Stomach (tissue), 8 donors: ENCODE measurements at regions not wholly inside any gene's neighbourhood (a gene's known extent, or its start where the extent isn't known, plus 50 kb on each side); places are given as distances from the start of the nearest gene placed in this dataset.

Source experiments
- DNase-seq, 2 donors: peaks; one replicate each; pipeline versions ENCODE4 v3.0.0 to v3.0.0-alpha.2; 2013 to 2019
- H3K27ac ChIP-seq, 5 donors: fragments of 200-600 bp in 4 of 5; sonication (generic) in 4 of 5; one replicate each; pipeline ENCODE4 v1.5.1; 2013 to 2019; ENCODE audit warnings: mild to moderate bottlenecking in 1 of 5, moderate library complexity in 1 of 5
- H3K27me3 ChIP-seq, 3 donors: fragments of 200-600 bp; sonication (generic); one replicate each; pipeline ENCODE4 v1.5.1; 2017 to 2019; ENCODE audit warnings: mixed run types in 1 of 3
- H3K36me3 ChIP-seq, 4 donors: fragments of 200-600 bp; sonication (generic); 1 replicate in 3 of 4; 2 replicates in 1 of 4; pipeline ENCODE4 v1.5.1; 2016 to 2019
- H3K4me1 ChIP-seq, 4 donors: fragments of 200-600 bp; sonication (generic); one replicate each; pipeline ENCODE4 v1.5.1; 2016 to 2019
- H3K4me3 ChIP-seq, 4 donors: fragments of 200-600 bp; sonication (generic) in 3 of 4; one replicate each; pipeline ENCODE4 v1.5.1; 2016 to 2019; ENCODE audit warnings: mild to moderate bottlenecking in 1 of 4
- H3K9me3 ChIP-seq, 4 donors: fragments of 200-600 bp; sonication (generic); one replicate each; pipeline ENCODE4 v1.5.1; 2016 to 2019
- EP300 ChIP-seq: sonication (generic); formaldehyde crosslinking; IDR thresholded peaks from one replicate; pipeline ENCODE4 v1.6.1; 2017; ENCODE audit warnings: antibody characterized with exemption
- POLR2A ChIP-seq, 4 donors: fragments of 450-650 bp; IDR thresholded peaks; one replicate each; pipeline ENCODE4 v1.6.1; 2016; ENCODE audit warnings: antibody characterized with exemption in 4 of 4, control low read depth in 2 of 4, mild to moderate bottlenecking in 1 of 4, moderate library complexity in 1 of 4
- POLR2AphosphoS5 ChIP-seq, 3 donors: sonication (generic); formaldehyde crosslinking; IDR thresholded peaks; one replicate each; pipeline ENCODE4 v1.6.1; 2016; ENCODE audit warnings: antibody characterized with exemption in 3 of 3
- WGBS, 5 donors: extraction: QIAGEN DNeasy Blood & Tissue Kit in 3 of 5; methylation state at CpG; one replicate each; pipeline versions ENCODE4 v1.1.5 to v1.1.7; 2013 to 2018; 5-methylcytosine and 5-hydroxymethylcytosine counted together
- intact Hi-C: fragments of 100-400 bp; cut with DNase I; formaldehyde crosslinking; loops from one replicate; pipeline ENCODE4 v1.15.1; 2023; ENCODE audit warnings: low total_unique reads
- TF ChIP-seq, protein P1 (sequence below), 7 experiments: fragments of 450-650 bp in 4 of 7; fragments of 200-600 bp in 3 of 7; sonication (generic) in 3 of 7; IDR thresholded peaks; one replicate each; pipeline ENCODE4 v1.5.1; 2016 to 2019; ENCODE audit warnings: antibody characterized with exemption in 7 of 7, control low read depth in 2 of 7, mild to moderate bottlenecking in 1 of 7
- donor health status: healthy with polysubstance abuse.
- donor health status: Bipolar disorder and iron deficiency.
- donor health status: healthy.

DNA sequence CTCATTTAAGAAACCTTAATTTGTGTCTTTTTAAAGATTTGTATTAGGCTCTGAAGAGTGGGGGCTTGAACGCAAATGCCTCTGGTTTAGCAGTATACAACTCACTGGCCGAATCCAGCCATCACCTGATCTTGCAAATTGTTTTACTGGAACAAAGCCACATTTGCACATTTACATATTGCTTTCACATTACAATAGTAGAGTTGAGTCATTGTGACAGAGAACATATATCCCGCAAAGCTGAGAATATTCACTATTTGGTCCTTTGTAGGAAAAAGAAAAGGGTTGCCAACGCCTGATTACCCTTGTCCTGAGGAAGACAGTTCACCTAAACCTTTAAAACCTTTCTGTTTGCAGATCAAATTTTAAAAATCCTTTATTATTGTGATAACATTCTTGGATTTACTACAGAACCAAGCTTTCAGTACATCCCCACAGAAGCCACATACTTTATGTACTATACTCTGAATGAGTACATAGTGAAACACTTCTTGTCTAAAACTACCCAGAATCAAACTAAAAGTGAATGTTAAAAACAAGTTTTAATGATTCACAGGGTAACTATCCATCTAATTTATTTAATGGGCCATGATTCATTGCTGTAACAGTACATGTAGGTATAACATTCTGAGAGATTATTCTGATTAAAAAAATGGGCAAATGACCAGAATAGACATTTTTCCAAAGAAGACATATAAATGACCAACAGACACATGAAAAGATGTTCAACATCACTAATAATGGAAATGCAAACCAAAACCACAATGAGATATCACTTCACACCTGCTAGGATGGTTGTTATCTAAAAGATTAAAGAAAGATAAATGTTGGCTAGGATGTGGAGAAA lies 161.0 kb downstream of the SLC25A46 start:
- Histone ChIP-seq H3K9me3 (no peaks in the 10 kb centered on the region), H3K27me3 (no peaks in the 10 kb centered on the region)

DNA sequence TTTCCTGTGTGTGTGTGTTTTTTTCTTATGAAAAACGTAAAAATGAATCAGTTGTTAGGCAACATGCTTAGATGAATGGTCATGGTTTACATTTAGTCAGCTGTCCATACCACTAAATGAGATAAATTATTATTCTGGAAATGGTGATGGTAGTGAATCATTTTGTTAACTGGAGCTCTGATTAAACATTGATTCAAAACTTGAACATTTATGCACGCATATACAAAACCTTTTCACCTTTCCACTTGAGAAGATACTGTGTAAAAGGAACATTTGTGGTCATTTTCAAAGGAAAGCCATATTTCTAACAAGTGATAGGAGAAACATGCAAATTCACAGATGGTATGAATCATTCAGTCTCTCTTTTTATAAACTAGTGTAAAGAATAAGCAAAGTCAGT lies 162.0 kb downstream of the SLC25A46 start:
- no peak for TF ChIP-seq EP300
- no peak for TF ChIP-seq POLR2A (IDR thresholded peaks at IDR 0.05)
- TF ChIP-seq POLR2AphosphoS5 (IDR thresholded peaks at IDR 0.05): no peak
- TF ChIP-seq, protein P1, sequence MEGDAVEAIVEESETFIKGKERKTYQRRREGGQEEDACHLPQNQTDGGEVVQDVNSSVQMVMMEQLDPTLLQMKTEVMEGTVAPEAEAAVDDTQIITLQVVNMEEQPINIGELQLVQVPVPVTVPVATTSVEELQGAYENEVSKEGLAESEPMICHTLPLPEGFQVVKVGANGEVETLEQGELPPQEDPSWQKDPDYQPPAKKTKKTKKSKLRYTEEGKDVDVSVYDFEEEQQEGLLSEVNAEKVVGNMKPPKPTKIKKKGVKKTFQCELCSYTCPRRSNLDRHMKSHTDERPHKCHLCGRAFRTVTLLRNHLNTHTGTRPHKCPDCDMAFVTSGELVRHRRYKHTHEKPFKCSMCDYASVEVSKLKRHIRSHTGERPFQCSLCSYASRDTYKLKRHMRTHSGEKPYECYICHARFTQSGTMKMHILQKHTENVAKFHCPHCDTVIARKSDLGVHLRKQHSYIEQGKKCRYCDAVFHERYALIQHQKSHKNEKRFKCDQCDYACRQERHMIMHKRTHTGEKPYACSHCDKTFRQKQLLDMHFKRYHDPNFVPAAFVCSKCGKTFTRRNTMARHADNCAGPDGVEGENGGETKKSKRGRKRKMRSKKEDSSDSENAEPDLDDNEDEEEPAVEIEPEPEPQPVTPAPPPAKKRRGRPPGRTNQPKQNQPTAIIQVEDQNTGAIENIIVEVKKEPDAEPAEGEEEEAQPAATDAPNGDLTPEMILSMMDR (IDR thresholded peaks at IDR 0.05): no peak
- no peak overlapping the region for H3K4me3 ChIP-seq
- no peak overlapping the region for H3K27ac ChIP-seq
- DNase-seq: no peak
- no peaks in the 10 kb centered on the region for H3K27me3 ChIP-seq
- H3K9me3 ChIP-seq: no peaks in the 10 kb centered on the region
- H3K4me1 ChIP-seq: no peaks in the 10 kb centered on the region
- 40 to 55% (median 49%) methylated on average over 2 of the region's 2 CpGs for WGBS, 5 donors
- H3K36me3 ChIP-seq: no peaks in the 10 kb centered on the region
- intact Hi-C loops: no loop called here

More for the DNA sequence above, 161.0 kb downstream of the SLC25A46 start:
- H3K4me3 ChIP-seq: no peak overlapping the region
- H3K36me3 ChIP-seq: no peaks in the 10 kb centered on the region
- no peak overlapping the region for H3K27ac ChIP-seq
- 58 to 67% (median 60%) methylated on average over 4 of the region's 4 CpGs for WGBS, 5 donors
- no peaks in the 10 kb centered on the region for H3K4me1 ChIP-seq
- TF ChIP-seq, protein P1 (IDR thresholded peaks at IDR 0.05): no peak
- TF ChIP-seq POLR2AphosphoS5 (IDR thresholded peaks at IDR 0.05): no peak
- TF ChIP-seq EP300: no peak
- TF ChIP-seq POLR2A (IDR thresholded peaks at IDR 0.05): no peak
- intact Hi-C loops: no loop called here
- DNase-seq: no peak

DNA sequence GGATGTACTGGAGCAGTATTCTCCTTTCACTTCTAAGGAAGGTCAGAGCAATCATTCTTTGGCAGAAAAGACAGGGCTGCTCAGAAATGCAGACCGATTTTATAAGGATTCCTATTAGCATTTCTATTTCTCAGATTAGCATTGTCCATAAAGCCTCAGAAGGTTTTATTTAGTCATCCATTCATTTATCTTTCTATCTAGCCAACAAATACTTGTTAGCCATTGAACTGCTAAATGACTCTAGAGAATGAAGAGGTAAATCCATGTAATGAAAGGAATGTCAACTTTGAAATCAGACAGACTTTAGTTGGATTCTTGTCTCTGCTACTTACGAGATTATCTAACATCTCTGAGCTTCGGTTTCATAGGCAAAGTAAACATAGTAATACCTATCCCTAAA lies 165.2 kb downstream of the SLC25A46 start:
- 49 to 65% (median 52%) methylated on average over 3 of the region's 3 CpGs for WGBS, 5 donors
- no peak for DNase-seq
- Histone ChIP-seq H3K4me3 (no peak overlapping the region), H3K27me3 (no peaks in the 10 kb centered on the region), H3K9me3 (peaks cover 0 to 8% (median 2%) of the 10 kb centered on the region in 4 donors), H3K27ac (no peak overlapping the region), H3K4me1 (no peaks in the 10 kb centered on the region), H3K36me3 (no peaks in the 10 kb centered on the region)
- TF ChIP-seq, protein P1 (IDR thresholded peaks at IDR 0.05): no peak
- no peak for TF ChIP-seq POLR2AphosphoS5 (IDR thresholded peaks at IDR 0.05)
- intact Hi-C loops: no loop called here

DNA sequence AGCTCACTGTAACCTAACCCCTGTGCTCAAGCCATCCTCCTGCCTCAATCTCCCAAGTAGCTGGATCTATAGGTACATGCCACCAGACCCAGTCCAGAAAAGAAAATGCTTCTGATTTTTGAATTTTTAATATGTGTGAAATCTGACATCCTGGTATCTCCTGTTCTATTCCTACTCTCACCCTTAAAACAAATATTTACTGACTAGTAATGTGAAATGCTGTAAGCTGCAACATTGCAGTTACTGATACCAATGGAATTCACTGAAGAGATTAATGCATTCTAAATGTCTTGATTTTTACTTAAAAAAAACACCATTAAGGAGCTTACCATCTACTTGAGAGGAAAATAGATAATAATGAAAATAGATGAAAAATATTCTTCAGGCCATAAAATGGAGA lies 162.7 kb upstream of the TSLP start:
- Histone ChIP-seq H3K36me3 (no peaks in the 10 kb centered on the region), H3K4me3 (no peak overlapping the region), H3K27ac (no peak overlapping the region), H3K27me3 (no peaks in the 10 kb centered on the region), H3K4me1 (peaks cover 0 to 14% (median 0%) of the 10 kb centered on the region in 4 donors), H3K9me3 (peaks cover 0 to 8% (median 2%) of the 10 kb centered on the region in 4 donors)
- intact Hi-C loops: no loop called here
- DNase-seq: no peak
- TF ChIP-seq EP300: no peak
- TF ChIP-seq POLR2AphosphoS5 (IDR thresholded peaks at IDR 0.05): no peak
- TF ChIP-seq, protein P1 (IDR thresholded peaks at IDR 0.05): no peak
- no peak for TF ChIP-seq POLR2A (IDR thresholded peaks at IDR 0.05)
